Mesenchymal stem cell (in vitro differentiated cells and primary cell): ENCODE measurements at regions not wholly inside any gene's neighbourhood (a gene's known extent, or its start where the extent isn't known, plus 50 kb on each side); places are given as distances from the start of the nearest gene placed in this dataset.
A peak's percentile ranks its signal among the peaks of the same experiment; 100 is the strongest.

Experiments used
- DNase-seq: peaks from one replicate; pipeline ENCODE4 v3.0.0-alpha.2; 2013
- H2AFZ ChIP-seq: one replicate; pipeline ENCODE4 v1.6.1; 2013; ENCODE audit warnings: low read depth, mild to moderate bottlenecking, control low read depth, inconsistent platforms, low read length, moderate library complexity
- H2AK5ac ChIP-seq: 2 replicates; pipeline ENCODE4 v1.6.1; 2013; ENCODE audit warnings: low read length, moderate library complexity, mild to moderate bottlenecking, inconsistent platforms; ENCODE audit not compliant: severe bottlenecking
- H2BK120ac ChIP-seq: one replicate; pipeline ENCODE4 v1.6.1; 2013; ENCODE audit warnings: low read depth, mild to moderate bottlenecking, inconsistent platforms, low read length, moderate library complexity
- H2BK12ac ChIP-seq, 2 experiments: one replicate each; pipeline ENCODE4 v1.6.1; 2013; ENCODE audit warnings: inconsistent platforms in 2 of 2, low read length in 2 of 2, mild to moderate bottlenecking in 2 of 2, moderate library complexity in 2 of 2, control low read depth in 1 of 2
- H2BK15ac ChIP-seq: one replicate; pipeline ENCODE4 v1.6.1; 2013; ENCODE audit warnings: mild to moderate bottlenecking, low read depth, inconsistent platforms; ENCODE audit not compliant: poor library complexity, severe bottlenecking
- H2BK5ac ChIP-seq: 2 replicates; pipeline ENCODE4 v1.6.1; 2013; ENCODE audit warnings: low read depth, mild to moderate bottlenecking, low read length, control low read depth, inconsistent platforms; ENCODE audit not compliant: poor library complexity, severe bottlenecking
- H3K14ac ChIP-seq, 2 experiments: one replicate each; pipeline ENCODE4 v1.6.1; 2013; ENCODE audit warnings: inconsistent platforms in 2 of 2, low read length in 2 of 2, control low read depth in 1 of 2, mild to moderate bottlenecking in 1 of 2, moderate library complexity in 1 of 2
- H3K18ac ChIP-seq, 2 experiments: one replicate each; pipeline ENCODE4 v1.6.1; 2013; ENCODE audit warnings: inconsistent platforms in 2 of 2, low read length in 2 of 2, control low read depth in 1 of 2, low read depth in 1 of 2, mild to moderate bottlenecking in 1 of 2
- H3K23ac ChIP-seq, 2 experiments: one replicate each; pipeline ENCODE4 v1.6.1; 2013; ENCODE audit warnings: inconsistent platforms in 2 of 2, low read length in 2 of 2, mild to moderate bottlenecking in 2 of 2, moderate library complexity in 2 of 2, control low read depth in 1 of 2
- H3K27ac ChIP-seq: 2 replicates; pipeline ENCODE4 v1.5.1; 2013; ENCODE audit warnings: mild to moderate bottlenecking, moderate library complexity, low read length, control low read depth, inconsistent platforms; ENCODE audit not compliant: poor library complexity, severe bottlenecking
- H3K27me3 ChIP-seq, 2 experiments: 2 replicates each; pipeline versions ENCODE4 v1.6.1 to v1.7.0; 2013; ENCODE audit warnings: low read length in 2 of 2, mild to moderate bottlenecking in 2 of 2, moderate library complexity in 2 of 2, control low read depth in 1 of 2, inconsistent platforms in 1 of 2; ENCODE audit not compliant: control insufficient read depth in 1 of 2, insufficient read depth in 1 of 2
- H3K36me3 ChIP-seq, 2 experiments: 2 replicates each; pipeline versions ENCODE4 v1.6.1 to v1.7.0; 2013; ENCODE audit warnings: low read length in 2 of 2, control low read depth in 1 of 2, inconsistent platforms in 1 of 2, low read depth in 1 of 2, mild to moderate bottlenecking in 1 of 2; ENCODE audit not compliant: insufficient read depth in 2 of 2, control insufficient read depth in 1 of 2
- H3K4ac ChIP-seq, 2 experiments: one replicate each; pipeline ENCODE4 v1.6.1; 2013; ENCODE audit warnings: inconsistent platforms in 2 of 2, low read length in 2 of 2, mild to moderate bottlenecking in 2 of 2, moderate library complexity in 2 of 2, control low read depth in 1 of 2, low read depth in 1 of 2
- H3K4me1 ChIP-seq: 2 replicates; pipeline ENCODE4 v1.6.1; 2013; ENCODE audit warnings: low read depth, low read length, control low read depth; ENCODE audit not compliant: control insufficient read depth, insufficient read depth
- H3K4me2 ChIP-seq: 2 replicates; pipeline ENCODE4 v1.6.1; 2013; ENCODE audit warnings: low read length, mild to moderate bottlenecking, inconsistent platforms; ENCODE audit not compliant: poor library complexity, severe bottlenecking
- H3K4me3 ChIP-seq, 2 experiments: 2 replicates each; pipeline versions ENCODE4 v1.5.1 to v1.7.0; 2013; ENCODE audit warnings: low read length in 2 of 2, mild to moderate bottlenecking in 2 of 2, control low read depth in 1 of 2, low read depth in 1 of 2; ENCODE audit not compliant: insufficient read depth in 1 of 2
- H3K79me1 ChIP-seq: replicated peaks from 2 replicates; pipeline ENCODE4 v1.6.1; 2013; ENCODE audit warnings: mild to moderate bottlenecking, control low read depth, low read length, inconsistent platforms; ENCODE audit not compliant: poor library complexity, severe bottlenecking
- H3K9ac ChIP-seq: 2 replicates; pipeline ENCODE4 v1.7.0; 2013; ENCODE audit warnings: mild to moderate bottlenecking, low read length, moderate library complexity
- H3K9me3 ChIP-seq: 2 replicates; pipeline ENCODE4 v1.7.0; 2013; ENCODE audit warnings: mild to moderate bottlenecking, low read length; ENCODE audit not compliant: control insufficient read depth
- H4K8ac ChIP-seq: one replicate; pipeline ENCODE4 v1.6.1; 2013; ENCODE audit warnings: inconsistent platforms, mild to moderate bottlenecking, low read length, moderate library complexity
- H4K91ac ChIP-seq: one replicate; pipeline ENCODE4 v1.6.1; 2013; ENCODE audit warnings: mild to moderate bottlenecking, low read length, inconsistent platforms
- WGBS: methylation state at CpG from one replicate; pipeline ENCODE4 v1.1.7; 2013; ENCODE audit warnings: mixed read lengths; 5-methylcytosine and 5-hydroxymethylcytosine counted together

DNA sequence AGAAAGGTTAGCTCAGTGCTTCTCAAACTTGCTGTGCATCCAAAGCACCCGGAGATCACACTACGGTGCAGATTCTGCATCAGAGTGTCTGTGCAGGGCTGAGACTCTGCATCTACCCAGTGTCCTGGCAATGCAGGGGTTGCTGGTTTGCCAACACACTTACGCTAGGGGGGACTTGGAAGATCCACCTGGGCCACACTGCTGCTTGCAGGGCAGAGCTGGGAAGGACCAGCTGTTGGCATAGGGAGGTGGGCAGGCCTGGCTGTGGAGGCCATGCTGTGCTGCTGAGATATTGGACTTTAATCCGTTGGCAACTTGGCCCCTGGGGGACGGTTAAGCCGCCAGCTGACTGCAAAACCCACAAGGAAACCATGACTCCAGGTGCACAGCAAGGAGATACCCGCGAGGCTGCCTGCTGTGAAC, 397.6 kb upstream of the HS6ST1 start:
- Histone ChIP-seq H3K9me3 (no peaks in the 10 kb centered on the region), H3K18ac (no peak overlapping the region), H3K9ac (no peak overlapping the region), H3K27me3 (peaks cover 21 to 27% of the 10 kb centered on the region in 2 experiments), H3K36me3 (no peaks in the 10 kb centered on the region), H3K4ac (no peak overlapping the region), H2BK120ac (no peak overlapping the region), H3K27ac (no peak overlapping the region), H3K79me1 (no peaks in the 10 kb centered on the region), H2BK12ac (no peak overlapping the region), H2BK15ac (no peak overlapping the region), H3K14ac (peak overlapping the region in 1 of 2 experiments; percentile 75), H3K4me3 (no peak overlapping the region), H4K8ac (no peak overlapping the region), H2BK5ac (no peak overlapping the region), H2AK5ac (no peak overlapping the region), H2AFZ (no peak overlapping the region), H3K4me1 (no peaks in the 10 kb centered on the region), H4K91ac (no peak overlapping the region), H3K23ac (peak overlapping the region in 1 of 2 experiments; percentile 54), H3K4me2 (no peak overlapping the region)
- 92% methylated on average over 6 of the region's 8 CpGs for WGBS
- DNase-seq, result no peak

DNA sequence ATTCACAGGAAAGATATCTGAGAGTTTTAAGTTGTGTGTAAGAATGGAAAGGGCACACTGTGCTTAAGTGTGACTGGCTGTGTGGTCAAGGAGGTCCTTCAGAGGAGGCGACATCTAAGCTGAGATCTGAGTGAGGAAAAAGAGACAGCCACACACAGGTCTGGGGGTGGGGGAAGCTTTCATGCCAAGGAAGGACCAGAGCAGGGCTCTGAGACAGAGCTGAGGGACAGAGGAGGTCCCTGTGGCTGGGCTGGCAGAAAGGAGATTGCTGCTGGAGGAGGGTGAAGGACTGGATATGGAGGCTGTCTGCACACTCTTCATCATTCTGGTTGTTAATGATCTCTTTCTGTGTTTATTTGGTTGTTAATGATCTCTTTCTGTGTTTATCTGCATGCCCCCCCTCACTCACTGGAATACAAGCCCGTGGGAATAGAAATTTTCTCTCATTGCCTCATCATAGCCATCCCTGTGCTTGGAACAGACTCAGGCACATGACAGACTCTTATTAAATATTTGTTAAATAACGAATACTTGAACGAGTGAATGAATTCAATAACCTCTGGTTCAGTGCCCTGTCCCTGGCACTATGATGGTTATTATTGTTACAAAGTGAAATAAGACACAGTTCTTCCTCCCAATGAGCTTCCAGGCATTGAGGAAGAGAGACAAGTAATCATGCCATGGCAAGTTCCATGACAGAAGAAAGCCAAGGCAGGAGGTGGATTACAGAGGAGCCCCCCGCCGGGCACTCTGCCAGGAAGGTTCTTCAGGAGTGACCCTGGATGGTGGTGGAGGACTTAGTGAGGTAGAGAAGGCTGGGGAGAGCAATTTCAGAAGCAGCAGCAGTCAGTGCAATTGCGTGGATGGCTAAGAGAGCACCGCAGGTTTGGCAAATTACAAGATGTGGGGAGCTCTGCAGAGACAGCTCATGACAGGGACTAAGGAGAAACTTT, 399.4 kb upstream of the HS6ST1 start:
- H3K79me1 ChIP-seq, result no peaks in the 10 kb centered on the region
- H3K4me2 ChIP-seq, result no peak overlapping the region
- no peak overlapping the region for H3K23ac ChIP-seq
- H3K4me3 ChIP-seq, result no peak overlapping the region
- H2AFZ ChIP-seq, result no peak overlapping the region
- H3K9me3 ChIP-seq, result no peaks in the 10 kb centered on the region
- no peak overlapping the region for H2AK5ac ChIP-seq
- H3K36me3 ChIP-seq, result no peaks in the 10 kb centered on the region
- H2BK5ac ChIP-seq, result no peak overlapping the region
- no peak overlapping the region for H3K27ac ChIP-seq
- H3K4ac ChIP-seq, result no peak overlapping the region
- no peak overlapping the region for H4K8ac ChIP-seq
- H3K9ac ChIP-seq, result no peak overlapping the region
- no peaks in the 10 kb centered on the region for H3K4me1 ChIP-seq
- H2BK12ac ChIP-seq, result no peak overlapping the region
- H4K91ac ChIP-seq, result no peak overlapping the region
- H3K27me3 ChIP-seq, result peaks cover 21 to 27% of the 10 kb centered on the region in 2 experiments
- no peak overlapping the region for H3K14ac ChIP-seq
- H3K18ac ChIP-seq, result peak overlapping the region in 1 of 2 experiments; percentile 12
- H2BK15ac ChIP-seq, result no peak overlapping the region
- no peak for DNase-seq
- no peak overlapping the region for H2BK120ac ChIP-seq
- 97% methylated on average over 6 of the region's 8 CpGs for WGBS

DNA sequence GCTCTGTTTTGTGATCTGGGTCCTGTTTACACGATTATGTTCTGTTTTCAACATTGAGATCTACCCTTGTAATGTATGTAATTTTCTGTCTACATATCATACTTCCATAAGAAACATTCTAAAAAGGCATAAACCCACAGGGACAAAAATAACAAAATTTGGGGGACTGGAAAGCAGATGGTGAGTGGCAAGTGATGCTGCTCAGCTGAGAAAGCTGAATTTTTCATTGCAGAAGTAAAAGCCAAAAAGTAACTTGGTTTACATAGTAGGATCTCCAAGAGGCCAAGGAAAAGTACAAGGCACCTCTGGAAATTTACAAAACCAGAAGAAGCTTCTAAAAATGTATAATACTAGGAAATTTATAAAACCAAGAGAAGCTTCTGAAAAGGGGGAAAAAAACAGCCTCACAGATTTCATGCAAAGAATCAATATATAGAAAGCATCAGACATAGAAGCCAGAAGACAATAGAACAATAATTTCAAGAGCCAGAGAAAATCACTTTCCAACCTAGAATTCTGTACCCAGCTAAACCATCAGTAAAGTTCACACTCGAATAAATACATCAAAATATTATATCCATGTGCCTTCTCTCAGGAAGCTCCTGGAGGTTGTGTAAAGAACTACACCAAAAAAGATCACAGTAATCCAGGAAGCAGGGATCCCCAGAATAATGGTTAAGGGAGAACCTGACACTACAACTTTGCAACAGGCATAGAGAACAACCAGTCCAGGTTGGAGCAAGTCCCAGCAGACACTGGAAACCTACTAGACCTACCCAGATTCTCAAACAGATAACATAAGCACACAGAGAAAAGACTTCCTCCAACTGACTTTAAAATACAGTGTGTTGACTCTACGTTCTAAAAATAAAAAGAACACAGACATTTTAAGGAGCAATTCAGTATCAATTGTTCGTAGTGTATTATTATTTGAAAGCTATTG, 401.7 kb upstream of the HS6ST1 start:
- Histone ChIP-seq H3K14ac (no peak overlapping the region), H3K36me3 (no peaks in the 10 kb centered on the region), H3K23ac (no peak overlapping the region), H2BK12ac (no peak overlapping the region), H3K79me1 (no peaks in the 10 kb centered on the region), H3K9me3 (no peaks in the 10 kb centered on the region), H3K27me3 (peaks cover 16 to 17% of the 10 kb centered on the region in 2 experiments), H2BK5ac (no peak overlapping the region), H3K27ac (no peak overlapping the region), H3K4me2 (no peak overlapping the region), H4K91ac (no peak overlapping the region), H2AK5ac (no peak overlapping the region), H3K18ac (no peak overlapping the region), H2BK15ac (no peak overlapping the region), H3K4ac (no peak overlapping the region), H2BK120ac (no peak overlapping the region), H4K8ac (no peak overlapping the region), H3K4me3 (no peak overlapping the region), H2AFZ (no peak overlapping the region), H3K9ac (no peak overlapping the region), H3K4me1 (no peaks in the 10 kb centered on the region)
- DNase-seq, result no peak
- 93% methylated on average over 2 of the region's 4 CpGs for WGBS

DNA sequence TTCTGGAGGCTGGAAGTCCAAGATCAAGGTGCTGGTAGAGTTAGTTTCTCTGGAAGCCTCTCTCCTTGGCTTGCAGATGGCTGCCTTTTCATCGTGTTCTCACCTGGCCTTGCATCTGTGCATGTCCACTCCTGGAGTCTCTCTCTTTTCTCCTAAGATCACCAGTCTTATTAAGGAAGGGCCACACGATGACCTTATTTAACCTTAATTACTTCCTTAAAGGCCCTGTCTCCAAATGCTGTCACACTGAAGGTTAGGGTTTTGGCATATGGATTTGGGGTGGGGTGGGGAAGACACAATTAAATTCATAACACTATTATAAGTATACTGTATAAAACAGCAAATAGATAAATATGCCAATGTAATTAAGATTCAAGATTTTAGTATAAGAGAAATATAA, 402.4 kb upstream of the HS6ST1 start:
- no peak for DNase-seq
- no peak overlapping the region for H4K8ac ChIP-seq
- H2BK12ac ChIP-seq, result no peak overlapping the region
- no peak overlapping the region for H2BK15ac ChIP-seq
- no peak overlapping the region for H3K14ac ChIP-seq
- H3K4me3 ChIP-seq, result no peak overlapping the region
- no peak overlapping the region for H4K91ac ChIP-seq
- no peaks in the 10 kb centered on the region for H3K9me3 ChIP-seq
- no peak overlapping the region for H3K23ac ChIP-seq
- no peak overlapping the region for H3K9ac ChIP-seq
- WGBS, result 100% methylated on average over 1 of the region's 2 CpGs
- H3K36me3 ChIP-seq, result no peaks in the 10 kb centered on the region
- H3K79me1 ChIP-seq, result no peaks in the 10 kb centered on the region
- H3K18ac ChIP-seq, result no peak overlapping the region
- no peak overlapping the region for H2AFZ ChIP-seq
- no peak overlapping the region for H2BK120ac ChIP-seq
- H3K27me3 ChIP-seq, result peaks cover 10 to 13% of the 10 kb centered on the region in 2 experiments
- no peak overlapping the region for H3K27ac ChIP-seq
- no peak overlapping the region for H3K4me2 ChIP-seq
- no peaks in the 10 kb centered on the region for H3K4me1 ChIP-seq
- H2AK5ac ChIP-seq, result no peak overlapping the region
- H2BK5ac ChIP-seq, result no peak overlapping the region
- no peak overlapping the region for H3K4ac ChIP-seq
